ENCODE measurements at regions not wholly inside any gene's neighbourhood (a gene's known extent, or its start where the extent isn't known, plus 50 kb on each side); places are given as distances from the start of the nearest gene placed in this dataset.

DNA sequence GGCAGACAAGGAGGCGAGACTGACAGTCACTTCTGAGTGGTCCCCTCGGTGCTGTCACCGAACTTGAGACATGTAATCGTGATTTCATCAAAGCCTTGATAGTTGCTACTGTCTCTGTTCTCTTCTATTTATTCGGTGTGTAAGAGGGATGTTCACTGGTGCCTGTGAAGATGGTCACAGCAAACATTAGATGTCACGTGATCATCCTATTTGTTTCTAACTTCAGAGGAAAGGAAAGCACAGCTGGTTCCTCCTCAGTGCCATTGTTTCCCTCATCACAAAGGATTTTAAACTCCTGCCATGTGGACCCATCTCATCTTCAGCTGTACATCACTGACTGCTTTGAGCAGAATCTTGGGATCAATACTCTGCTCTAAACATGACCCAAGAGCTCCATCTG lies 73.1 kb upstream of the CLMP start:
- Histone ChIP-seq H3K4me3 (ENCODE audit: low read depth, low read length) (no peak overlapping the region), H3K27me3 (ENCODE audit: control insufficient read depth, insufficient read depth, low read length) (no peaks in the 10 kb centered on the region), H3K36me3 (ENCODE audit: control insufficient read depth, insufficient read depth, low read length) (no peaks in the 10 kb centered on the region)
- DNase-seq (ENCODE audit: low read depth) = no peak
- TF ChIP-seq, protein P1, sequence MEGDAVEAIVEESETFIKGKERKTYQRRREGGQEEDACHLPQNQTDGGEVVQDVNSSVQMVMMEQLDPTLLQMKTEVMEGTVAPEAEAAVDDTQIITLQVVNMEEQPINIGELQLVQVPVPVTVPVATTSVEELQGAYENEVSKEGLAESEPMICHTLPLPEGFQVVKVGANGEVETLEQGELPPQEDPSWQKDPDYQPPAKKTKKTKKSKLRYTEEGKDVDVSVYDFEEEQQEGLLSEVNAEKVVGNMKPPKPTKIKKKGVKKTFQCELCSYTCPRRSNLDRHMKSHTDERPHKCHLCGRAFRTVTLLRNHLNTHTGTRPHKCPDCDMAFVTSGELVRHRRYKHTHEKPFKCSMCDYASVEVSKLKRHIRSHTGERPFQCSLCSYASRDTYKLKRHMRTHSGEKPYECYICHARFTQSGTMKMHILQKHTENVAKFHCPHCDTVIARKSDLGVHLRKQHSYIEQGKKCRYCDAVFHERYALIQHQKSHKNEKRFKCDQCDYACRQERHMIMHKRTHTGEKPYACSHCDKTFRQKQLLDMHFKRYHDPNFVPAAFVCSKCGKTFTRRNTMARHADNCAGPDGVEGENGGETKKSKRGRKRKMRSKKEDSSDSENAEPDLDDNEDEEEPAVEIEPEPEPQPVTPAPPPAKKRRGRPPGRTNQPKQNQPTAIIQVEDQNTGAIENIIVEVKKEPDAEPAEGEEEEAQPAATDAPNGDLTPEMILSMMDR (IDR thresholded peaks at IDR 0.05; ENCODE audit: insufficient read depth, low read length, poor library complexity, severe bottlenecking) = no peak

DNA sequence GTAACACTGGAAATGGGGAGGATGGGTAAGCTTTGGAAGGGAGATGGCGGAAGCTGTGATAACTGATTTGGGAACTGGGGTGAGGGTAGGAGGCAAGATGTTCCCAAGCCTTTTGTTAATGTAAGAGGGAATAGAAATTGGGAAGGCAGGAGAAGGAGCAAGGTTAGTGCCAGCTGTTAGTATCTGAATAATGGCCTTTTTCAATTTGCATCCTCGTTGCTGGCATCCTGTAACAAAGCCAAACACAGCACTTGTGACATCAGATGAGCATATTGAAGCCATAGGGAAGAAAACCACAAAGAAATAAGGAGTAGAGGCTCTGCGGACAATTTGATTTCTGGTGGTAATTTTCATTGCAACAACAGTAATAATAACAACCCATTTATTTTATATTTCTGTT lies 70.9 kb upstream of the CLMP start:
- DNase-seq (ENCODE audit: low read depth) = no peak
- H3K27me3 ChIP-seq (ENCODE audit: control insufficient read depth, insufficient read depth, low read length) = no peaks in the 10 kb centered on the region
- H3K4me3 ChIP-seq (ENCODE audit: low read depth, low read length) = no peak overlapping the region
- no peaks in the 10 kb centered on the region for H3K36me3 ChIP-seq (ENCODE audit: control insufficient read depth, insufficient read depth, low read length)
- TF ChIP-seq, protein P1 (IDR thresholded peaks at IDR 0.05; ENCODE audit: insufficient read depth, low read length, poor library complexity, severe bottlenecking) = no peak

DNA sequence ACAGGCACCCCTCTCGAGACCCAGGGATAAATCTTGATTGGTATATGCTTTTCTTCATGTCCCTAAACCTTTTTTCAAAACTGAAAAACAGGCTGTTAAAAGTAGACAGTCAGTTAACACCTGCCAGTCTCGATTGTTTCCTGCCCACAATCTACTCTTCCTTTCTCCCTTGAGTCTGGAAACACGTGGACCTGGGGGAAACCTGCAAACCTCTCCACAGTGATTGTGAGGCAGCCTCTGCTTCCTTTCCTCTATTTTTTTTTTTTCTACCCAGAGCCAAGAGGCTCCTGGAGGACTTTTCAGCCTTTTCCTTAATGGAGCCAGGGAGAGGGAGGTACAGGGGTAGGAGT lies 69.4 kb upstream of the CLMP start:
- H3K27me3 ChIP-seq (ENCODE audit: control insufficient read depth, insufficient read depth, low read length) = no peaks in the 10 kb centered on the region

DNA sequence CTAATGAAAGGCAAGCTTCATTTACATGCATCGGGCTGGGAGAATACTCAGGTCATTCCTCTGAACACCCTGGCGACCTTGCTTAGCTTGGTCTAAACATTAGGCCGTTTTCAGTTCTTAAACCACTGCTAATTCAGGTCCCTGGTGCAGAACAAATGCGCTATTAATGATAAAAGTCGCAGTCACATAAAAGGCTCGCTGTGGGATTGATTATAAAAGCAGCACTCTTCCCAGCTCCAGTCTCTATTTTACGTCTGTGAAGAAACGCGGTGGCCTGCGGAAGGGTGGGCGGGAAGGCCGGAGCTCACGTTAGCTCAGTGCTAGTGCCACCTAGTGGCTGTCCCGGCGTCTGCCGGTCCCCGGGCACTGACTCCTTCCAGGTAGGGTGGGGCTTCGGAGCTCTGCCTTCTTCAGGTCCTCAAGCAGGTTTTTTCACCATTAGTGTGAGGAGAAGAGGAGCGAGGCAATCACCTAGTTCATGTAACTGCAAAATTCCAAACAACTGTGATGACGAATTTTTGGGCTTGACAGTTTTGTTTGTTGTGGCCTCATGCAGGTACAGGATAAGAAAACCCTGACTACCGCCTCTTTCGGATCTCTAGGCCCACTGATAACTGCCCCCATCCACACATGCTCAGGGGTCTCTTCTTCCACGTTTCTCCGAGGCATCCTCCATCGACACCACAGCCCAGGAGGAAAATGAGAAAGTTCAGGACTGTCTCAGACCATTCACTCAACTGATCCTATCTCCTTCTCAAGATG lies 66.5 kb upstream of the CLMP start:
- TF ChIP-seq, protein P1 (IDR thresholded peaks at IDR 0.05; ENCODE audit: insufficient read depth, low read length, poor library complexity, severe bottlenecking) = peak; percentile 99
- H3K36me3 ChIP-seq (ENCODE audit: control insufficient read depth, insufficient read depth, low read length) = no peaks in the 10 kb centered on the region
- H3K27me3 ChIP-seq (ENCODE audit: control insufficient read depth, insufficient read depth, low read length) = no peaks in the 10 kb centered on the region
- no peak overlapping the region for H3K4me3 ChIP-seq (ENCODE audit: low read depth, low read length)
- peak; percentile 28 for DNase-seq (ENCODE audit: low read depth)

More for the DNA sequence above, 69.4 kb upstream of the CLMP start:
- TF ChIP-seq, protein P1 (IDR thresholded peaks at IDR 0.05; ENCODE audit: insufficient read depth, low read length, poor library complexity, severe bottlenecking) = no peak
- no peak for DNase-seq (ENCODE audit: low read depth)
- H3K36me3 ChIP-seq (ENCODE audit: control insufficient read depth, insufficient read depth, low read length) = no peaks in the 10 kb centered on the region
- no peak overlapping the region for H3K4me3 ChIP-seq (ENCODE audit: low read depth, low read length)

DNA sequence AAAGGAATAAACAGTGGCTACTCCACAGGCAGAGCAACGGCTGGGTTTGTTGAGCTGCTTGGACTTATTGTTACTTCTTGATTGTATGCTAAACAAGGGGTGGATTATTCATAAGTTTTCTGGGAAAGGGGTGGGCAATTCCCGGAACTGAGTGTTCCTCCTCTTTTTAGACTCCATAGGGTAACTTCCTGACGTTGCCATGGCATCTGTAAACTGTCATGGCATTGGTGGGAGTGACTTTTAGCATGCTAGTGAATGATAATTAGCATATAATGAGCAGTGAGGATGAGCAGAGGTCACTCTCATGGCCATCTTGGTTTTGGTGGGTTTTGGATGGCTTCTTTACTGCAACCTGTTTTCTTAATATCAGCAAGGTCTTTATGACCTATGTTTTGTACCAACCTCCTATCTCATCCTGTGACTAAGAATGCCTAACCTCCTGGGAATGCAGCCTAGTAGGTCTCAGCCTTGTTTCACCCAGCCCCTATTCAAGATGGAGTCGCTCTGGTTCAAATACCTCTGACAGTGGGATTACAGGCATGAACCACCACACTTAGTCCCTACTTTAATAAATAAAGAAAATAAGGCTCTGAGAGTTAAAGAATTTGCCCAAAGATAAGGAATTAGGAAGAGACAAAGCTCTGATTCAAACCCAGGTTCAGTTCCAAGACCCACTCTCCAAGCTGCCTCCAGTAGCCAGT lies 65.6 kb upstream of the CLMP start:
- Histone ChIP-seq H3K36me3 (ENCODE audit: control insufficient read depth, insufficient read depth, low read length) (no peaks in the 10 kb centered on the region), H3K27me3 (ENCODE audit: control insufficient read depth, insufficient read depth, low read length) (no peaks in the 10 kb centered on the region), H3K4me3 (ENCODE audit: low read depth, low read length) (no peak overlapping the region)
- no peak for DNase-seq (ENCODE audit: low read depth)
- TF ChIP-seq, protein P1 (IDR thresholded peaks at IDR 0.05; ENCODE audit: insufficient read depth, low read length, poor library complexity, severe bottlenecking) = no peak

Measured in kidney epithelial cell (primary cell).